ENCODE measurements at regions not wholly inside any gene's neighbourhood (a gene's known extent, or its start where the extent isn't known, plus 50 kb on each side); places are given as distances from the start of the nearest gene placed in this dataset.

DNA sequence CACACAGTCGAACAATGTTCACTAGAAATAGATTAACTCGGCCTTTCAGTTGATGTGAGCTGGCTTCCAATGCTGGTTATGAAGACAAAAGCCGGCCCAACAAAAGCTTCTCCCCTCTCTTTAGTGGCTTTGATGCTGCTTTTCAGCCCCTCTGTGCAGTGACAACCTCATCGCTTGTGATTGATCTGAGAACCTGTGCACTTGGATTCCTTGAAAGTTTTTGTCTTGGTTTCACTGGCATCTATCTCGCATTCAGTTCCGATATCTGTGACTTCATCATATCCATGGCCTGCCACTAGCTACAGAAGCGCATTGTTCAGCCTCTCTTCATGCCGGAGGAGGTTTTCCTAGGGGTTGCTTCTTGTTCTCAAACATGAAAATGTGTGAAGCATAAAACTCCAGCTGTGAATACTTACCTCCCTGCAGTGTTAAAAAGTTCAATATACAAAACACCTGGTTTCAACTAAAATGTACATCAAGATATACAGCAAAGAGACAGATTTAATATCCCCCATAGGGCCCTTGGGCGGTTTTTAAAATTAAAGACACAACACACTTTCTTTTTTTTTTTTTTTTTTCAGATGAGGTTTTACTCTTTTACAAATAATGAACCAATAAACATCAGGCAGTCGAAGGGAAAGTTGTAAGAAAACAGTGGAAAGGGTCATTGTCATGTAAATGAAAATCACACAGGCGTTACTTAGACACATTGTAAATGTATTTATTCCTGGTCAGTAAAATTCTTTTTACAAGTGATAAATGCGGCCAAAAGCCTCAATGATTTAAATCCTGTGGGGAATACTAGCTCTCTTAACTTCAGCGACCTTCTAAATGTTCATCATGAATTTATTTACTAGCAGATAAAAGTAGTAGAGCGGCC lies 1252.8 kb downstream of the EFNB2 start:
- TF ChIP-seq, protein P1, sequence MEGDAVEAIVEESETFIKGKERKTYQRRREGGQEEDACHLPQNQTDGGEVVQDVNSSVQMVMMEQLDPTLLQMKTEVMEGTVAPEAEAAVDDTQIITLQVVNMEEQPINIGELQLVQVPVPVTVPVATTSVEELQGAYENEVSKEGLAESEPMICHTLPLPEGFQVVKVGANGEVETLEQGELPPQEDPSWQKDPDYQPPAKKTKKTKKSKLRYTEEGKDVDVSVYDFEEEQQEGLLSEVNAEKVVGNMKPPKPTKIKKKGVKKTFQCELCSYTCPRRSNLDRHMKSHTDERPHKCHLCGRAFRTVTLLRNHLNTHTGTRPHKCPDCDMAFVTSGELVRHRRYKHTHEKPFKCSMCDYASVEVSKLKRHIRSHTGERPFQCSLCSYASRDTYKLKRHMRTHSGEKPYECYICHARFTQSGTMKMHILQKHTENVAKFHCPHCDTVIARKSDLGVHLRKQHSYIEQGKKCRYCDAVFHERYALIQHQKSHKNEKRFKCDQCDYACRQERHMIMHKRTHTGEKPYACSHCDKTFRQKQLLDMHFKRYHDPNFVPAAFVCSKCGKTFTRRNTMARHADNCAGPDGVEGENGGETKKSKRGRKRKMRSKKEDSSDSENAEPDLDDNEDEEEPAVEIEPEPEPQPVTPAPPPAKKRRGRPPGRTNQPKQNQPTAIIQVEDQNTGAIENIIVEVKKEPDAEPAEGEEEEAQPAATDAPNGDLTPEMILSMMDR (IDR thresholded peaks at IDR 0.05), result no peak
- TF ChIP-seq POLR2A (IDR thresholded peaks at IDR 0.05), result no peak
- TF ChIP-seq POLR2AphosphoS5 (IDR thresholded peaks at IDR 0.05; ENCODE audit: insufficient read depth in 1 of 2, low read depth in 1 of 2), result no peak

All from vagina (tissue), 2 donors.